ENCODE measurements at regions not wholly inside any gene's neighbourhood (a gene's known extent, or its start where the extent isn't known, plus 50 kb on each side); places are given as distances from the start of the nearest gene placed in this dataset.

GRCh38 chr18:25443776-25444175, 91.8 kb upstream of the ZNF521 start:
- no peak for DNase-seq (ENCODE audit: low spot score)

GRCh38 chr18:25435149-25435782, 83.3 kb upstream of the ZNF521 start:
- no peak for DNase-seq (ENCODE audit: low spot score)

GRCh38 chr18:25434745-25435144, 82.8 kb upstream of the ZNF521 start:
- DNase-seq (ENCODE audit: low spot score) = no peak

- no peak for DNase-seq (ENCODE audit: low spot score)
Observed at GRCh38 chr18:25433590-25433989, 81.6 kb upstream of the ZNF521 start.

- DNase-seq (ENCODE audit: low spot score) = no peak
Observed at GRCh38 chr18:25425024-25425423, 73.1 kb upstream of the ZNF521 start.

- DNase-seq (ENCODE audit: low spot score) = no peak
Observed at GRCh38 chr18:25423760-25424159, 71.8 kb upstream of the ZNF521 start.

GRCh38 chr18:25423267-25423666, 71.3 kb upstream of the ZNF521 start:
- DNase-seq (ENCODE audit: low spot score) = no peak

- DNase-seq (ENCODE audit: low spot score) = no peak
Observed at GRCh38 chr18:25422230-25422629, 70.3 kb upstream of the ZNF521 start.

GRCh38 chr18:25420077-25420825, 68.3 kb upstream of the ZNF521 start:
- no peak for DNase-seq (ENCODE audit: low spot score)

- no peak for DNase-seq (ENCODE audit: low spot score)
Observed at GRCh38 chr18:25416374-25416773, 64.4 kb upstream of the ZNF521 start.

GRCh38 chr18:25409971-25410370, 58.0 kb upstream of the ZNF521 start:
- no peak for DNase-seq (ENCODE audit: low spot score)

- no peak for DNase-seq (ENCODE audit: low spot score)
Observed at GRCh38 chr18:25408293-25408692, 56.3 kb upstream of the ZNF521 start.
